ENCODE measurements at regions not wholly inside any gene's neighbourhood (a gene's known extent, or its start where the extent isn't known, plus 50 kb on each side); places are given as distances from the start of the nearest gene placed in this dataset.

GRCh38 chr20:19887556-19888268 lies 129.4 kb upstream of the NAA20 start:
- Histone ChIP-seq H3K36me3 (peaks cover 14% of the 10 kb centered on the region), H3K4me1 (peaks cover 86% of the 10 kb centered on the region), H3K9me3 (replicated peaks) (no peaks in the 10 kb centered on the region), H3K27me3 (ENCODE audit: low read depth) (no peaks in the 10 kb centered on the region), H3K4me3 (peak overlapping the region; percentile 66), H3K27ac (replicated peaks) (peak overlapping the region; percentile 92)
- no peak for TF ChIP-seq CTCF (IDR thresholded peaks at IDR 0.05; ENCODE audit: borderline replicate concordance)
- intact Hi-C loops (cut with micrococcal nuclease) = loop anchor here (10.0 kb wide), 1 partner anchor 53 kb away; no protein-coding TSS in a partner anchor
- no peak for DNase-seq

- no peak for TF ChIP-seq CTCF (IDR thresholded peaks at IDR 0.05; ENCODE audit: borderline replicate concordance)
- peaks cover 91% of the 10 kb centered on the region for H3K4me1 ChIP-seq
- intact Hi-C loops (cut with micrococcal nuclease) = loop anchor here (10.0 kb wide), 1 partner anchor 53 kb away; no protein-coding TSS in a partner anchor
- no peak for DNase-seq
- H3K27me3 ChIP-seq (ENCODE audit: low read depth) = no peaks in the 10 kb centered on the region
- H3K27ac ChIP-seq (replicated peaks) = peak overlapping the region; percentile 92
- H3K4me3 ChIP-seq = peak overlapping the region; percentile 66
- no peaks in the 10 kb centered on the region for H3K9me3 ChIP-seq (replicated peaks)
- H3K36me3 ChIP-seq = peaks cover 20% of the 10 kb centered on the region
Observed at GRCh38 chr20:19888269-19888671, 128.9 kb upstream of the NAA20 start.

GRCh38 chr20:19889011-19889953 lies 127.9 kb upstream of the NAA20 start:
- peaks cover 29% of the 10 kb centered on the region for H3K36me3 ChIP-seq
- H3K27ac ChIP-seq (replicated peaks) = peak overlapping the region; percentile 92
- peaks cover 99% of the 10 kb centered on the region for H3K4me1 ChIP-seq
- intact Hi-C loops (cut with micrococcal nuclease) = loop anchor here (10.0 kb wide), 1 partner anchor 54 kb away; no protein-coding TSS in a partner anchor
- peak; percentile 56 for DNase-seq
- H3K9me3 ChIP-seq (replicated peaks) = no peaks in the 10 kb centered on the region
- no peak for TF ChIP-seq CTCF (IDR thresholded peaks at IDR 0.05; ENCODE audit: borderline replicate concordance)
- no peaks in the 10 kb centered on the region for H3K27me3 ChIP-seq (ENCODE audit: low read depth)
- H3K4me3 ChIP-seq = peak overlapping the region; percentile 66

- TF ChIP-seq CTCF (IDR thresholded peaks at IDR 0.05; ENCODE audit: borderline replicate concordance) = no peak
- Histone ChIP-seq H3K36me3 (peaks cover 41% of the 10 kb centered on the region), H3K4me3 (peak overlapping the region; percentile 66), H3K27me3 (ENCODE audit: low read depth) (no peaks in the 10 kb centered on the region), H3K4me1 (peaks cover 99% of the 10 kb centered on the region), H3K9me3 (replicated peaks) (no peaks in the 10 kb centered on the region), H3K27ac (replicated peaks) (peak overlapping the region; percentile 92)
- DNase-seq = no peak
- intact Hi-C loops (cut with micrococcal nuclease) = no loop called here
Observed at GRCh38 chr20:19890445-19891051, 126.6 kb upstream of the NAA20 start.

GRCh38 chr20:19893356-19893755 lies 123.8 kb upstream of the NAA20 start:
- Histone ChIP-seq H3K27ac (replicated peaks) (peak overlapping the region; percentile 50), H3K9me3 (replicated peaks) (no peaks in the 10 kb centered on the region), H3K4me1 (peaks cover 91% of the 10 kb centered on the region), H3K36me3 (peaks cover 68% of the 10 kb centered on the region), H3K4me3 (no peak overlapping the region), H3K27me3 (ENCODE audit: low read depth) (no peaks in the 10 kb centered on the region)
- intact Hi-C loops (cut with micrococcal nuclease) = no loop called here
- no peak for DNase-seq
- TF ChIP-seq CTCF (IDR thresholded peaks at IDR 0.05; ENCODE audit: borderline replicate concordance) = no peak
